Left lung (tissue), 4 donors: ENCODE measurements at regions not wholly inside any gene's neighbourhood (a gene's known extent, or its start where the extent isn't known, plus 50 kb on each side); places are given as distances from the start of the nearest gene placed in this dataset.

ENCODE experiments used
- ATAC-seq: fragments of 200-7000 bp; cut with Tn5 transposase; one replicate; pipeline ENCODE4 v1.9.1; 2020; ENCODE audit warnings: moderate library complexity
- DNase-seq, 4 donors: peaks; one replicate each; pipeline ENCODE4 v3.0.0-alpha.2; 2013 to 2020
- H3K27ac ChIP-seq, 2 donors: fragments of 200-600 bp; sonication (generic) in 1 of 2; one replicate each; pipeline versions ENCODE4 v1.5.0 to v1.8.0; 2020 to 2021
- H3K27me3 ChIP-seq, 2 donors: fragments of 200-600 bp; sonication (generic) in 1 of 2; one replicate each; pipeline versions ENCODE4 v1.5.0 to v1.8.0; 2020 to 2021
- H3K36me3 ChIP-seq, 2 donors: fragments of 200-600 bp; sonication (generic) in 1 of 2; one replicate each; pipeline versions ENCODE4 v1.5.0 to v1.8.0; 2020 to 2021
- H3K4me1 ChIP-seq, 2 donors: fragments of 200-600 bp; one replicate each; pipeline ENCODE4 v1.8.0; 2021
- H3K4me3 ChIP-seq, 2 donors: fragments of 200-600 bp; sonication (generic) in 1 of 2; one replicate each; pipeline versions ENCODE4 v1.5.0 to v1.8.0; 2020 to 2021; ENCODE audit warnings: mild to moderate bottlenecking in 1 of 2
- H3K9me3 ChIP-seq, 2 donors: fragments of 200-600 bp; sonication (generic) in 1 of 2; one replicate each; pipeline versions ENCODE4 v1.5.0 to v1.8.0; 2020 to 2021
- CTCF ChIP-seq, 2 donors: fragments of 200-600 bp; sonication (generic) in 1 of 2; IDR thresholded peaks; one replicate each; pipeline versions ENCODE4 v1.5.0 to v1.8.0; 2021; ENCODE audit warnings: antibody characterized with exemption in 2 of 2
- intact Hi-C, 2 donors: fragments of 100-400 bp; cut with DNase I; formaldehyde crosslinking; loops; one replicate each; pipeline versions ENCODE4 v1.11.2 to v1.14.2; 2022
- donor health status: DM: no; HTN: yes; CAD: no.
- donor health status: DM: no; HTN: no; CAD: no.

GRCh38 chrX:43553257-43553656 lies 102.8 kb upstream of the MAOA start:
- intact Hi-C loops, result no loop called here
- no peaks in the 10 kb centered on the region for H3K9me3 ChIP-seq

DNA sequence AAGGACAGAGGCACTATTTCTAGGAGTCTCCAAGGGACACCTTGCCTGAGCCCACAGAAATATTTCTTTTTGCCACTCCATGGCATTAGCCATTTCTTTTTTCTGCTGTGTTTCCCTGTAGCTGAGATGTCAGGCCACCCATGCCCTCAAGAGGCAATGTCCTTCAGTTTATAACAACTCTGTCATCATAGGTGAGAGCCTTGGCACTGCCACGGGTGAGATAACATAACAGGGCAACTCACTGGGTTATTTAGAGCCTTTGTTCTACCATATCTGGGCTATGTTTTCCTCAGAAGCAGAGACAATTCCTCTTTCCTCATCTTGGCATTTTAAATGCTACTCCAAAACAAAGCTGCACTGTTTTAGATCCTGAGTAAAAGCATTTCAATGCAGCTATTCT lies 99.9 kb upstream of the MAOA start:
- no peaks in the 10 kb centered on the region for H3K27me3 ChIP-seq
- no peaks in the 10 kb centered on the region for H3K9me3 ChIP-seq
- peak; percentile 66 for ATAC-seq
- DNase-seq, result peak in 1 of 4 donors; percentile 33
- no peak for TF ChIP-seq CTCF (IDR thresholded peaks at IDR 0.05)
- no peak overlapping the region for H3K27ac ChIP-seq
- intact Hi-C loops, result no loop called here
- no peaks in the 10 kb centered on the region for H3K4me1 ChIP-seq
- no peaks in the 10 kb centered on the region for H3K36me3 ChIP-seq
- no peak overlapping the region for H3K4me3 ChIP-seq

More at GRCh38 chrX:43553257-43553656, 102.8 kb upstream of the MAOA start:
- no peak overlapping the region for H3K4me3 ChIP-seq
- no peaks in the 10 kb centered on the region for H3K27me3 ChIP-seq
- no peak for TF ChIP-seq CTCF (IDR thresholded peaks at IDR 0.05)
- DNase-seq (no peak), ATAC-seq (no peak)
- no peak overlapping the region for H3K27ac ChIP-seq
- H3K36me3 ChIP-seq, result no peaks in the 10 kb centered on the region
- H3K4me1 ChIP-seq, result no peaks in the 10 kb centered on the region

- intact Hi-C loops, result no loop called here
- H3K9me3 ChIP-seq, result no peaks in the 10 kb centered on the region
- DNase-seq (peak in 3 of 4 donors; percentile 33 to 58 (median 41)), ATAC-seq (peak; percentile 71)
- no peaks in the 10 kb centered on the region for H3K27me3 ChIP-seq
- peak; percentile 32 to 60 for TF ChIP-seq CTCF (IDR thresholded peaks at IDR 0.05)
- H3K4me1 ChIP-seq, result no peaks in the 10 kb centered on the region
- no peaks in the 10 kb centered on the region for H3K36me3 ChIP-seq
- H3K27ac ChIP-seq, result no peak overlapping the region
- H3K4me3 ChIP-seq, result no peak overlapping the region
Observed at GRCh38 chrX:43557792-43558191, 98.3 kb upstream of the MAOA start.

DNA sequence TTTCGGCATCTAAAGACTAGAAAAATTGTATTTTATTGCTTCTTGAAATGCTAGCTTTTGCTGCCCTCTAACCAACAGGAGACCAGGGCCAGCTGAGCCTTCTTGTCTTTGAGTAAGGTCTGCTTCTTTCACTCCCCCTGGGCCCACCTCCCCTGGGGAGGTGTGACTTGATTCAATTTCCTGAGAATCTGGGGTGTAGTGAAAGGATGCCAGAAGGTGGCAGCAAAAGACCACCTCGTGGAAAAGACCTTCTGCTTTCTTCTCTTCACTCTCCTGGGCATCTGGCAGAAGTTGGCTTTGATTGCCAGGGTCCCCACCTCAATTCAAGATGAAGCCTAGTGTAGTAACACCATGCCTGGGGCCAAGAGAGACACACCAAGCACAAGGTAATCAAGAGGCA lies 96.5 kb upstream of the MAOA start:
- Histone ChIP-seq H3K36me3 (no peaks in the 10 kb centered on the region), H3K9me3 (no peaks in the 10 kb centered on the region), H3K27me3 (no peaks in the 10 kb centered on the region), H3K27ac (no peak overlapping the region), H3K4me1 (no peaks in the 10 kb centered on the region), H3K4me3 (no peak overlapping the region)
- intact Hi-C loops, result loop anchor here in 1 of 2 donors (5.0 kb wide), 1 partner anchor 193 kb away; no protein-coding TSS in a partner anchor
- ATAC-seq (peak; percentile 79), DNase-seq (peak in 3 of 4 donors; percentile 33 to 55 (median 35))
- peak; percentile 20 to 32 for TF ChIP-seq CTCF (IDR thresholded peaks at IDR 0.05)

GRCh38 chrX:43560247-43560946 lies 95.7 kb upstream of the MAOA start:
- Histone ChIP-seq H3K4me3 (no peak overlapping the region), H3K9me3 (no peaks in the 10 kb centered on the region), H3K27me3 (no peaks in the 10 kb centered on the region), H3K36me3 (no peaks in the 10 kb centered on the region), H3K27ac (no peak overlapping the region), H3K4me1 (no peaks in the 10 kb centered on the region)
- ATAC-seq, result no peak
- no peak for TF ChIP-seq CTCF (IDR thresholded peaks at IDR 0.05)
- intact Hi-C loops, result loop anchor here in 1 of 2 donors (5.0 kb wide), 1 partner anchor 192 kb away; no protein-coding TSS in a partner anchor
- DNase-seq, result no peak
